Superior temporal gyrus (tissue), 1 donor: ENCODE measurements at regions not wholly inside any gene's neighbourhood (a gene's known extent, or its start where the extent isn't known, plus 50 kb on each side); places are given as distances from the start of the nearest gene placed in this dataset.
"Not testable (repeated sequence)": the region's sequence is repeated elsewhere in the genome, so short reads cannot be mapped to it uniquely, and the experiment has no call there.

ENCODE experiments used
- DNase-seq: peaks from one replicate; pipeline ENCODE4 v3.0.0-alpha.2; 2016; ENCODE audit errors: extremely low spot score

GRCh38 chr5:60084226-60084625 lies 190.7 kb upstream of the PDE4D start:
- no peak for DNase-seq

- DNase-seq, result no peak
These were observed 183.8 kb upstream of the PDE4D start for GRCh38 chr5:60077292-60077691.

- no peak for DNase-seq
These were observed 183.2 kb upstream of the PDE4D start for GRCh38 chr5:60076746-60077145.

- no peak for DNase-seq
These were observed 173.0 kb upstream of the PDE4D start for GRCh38 chr5:60066502-60066901.

- DNase-seq, result no peak
These were observed 166.9 kb upstream of the PDE4D start for GRCh38 chr5:60060389-60060788.

- no peak for DNase-seq
These were observed 162.7 kb upstream of the PDE4D start for GRCh38 chr5:60056191-60056590.

- DNase-seq, result no peak
These were observed 161.6 kb upstream of the PDE4D start for GRCh38 chr5:60055168-60055567.

- DNase-seq, result not testable (repeated sequence)
These were observed 148.6 kb upstream of the PDE4D start for GRCh38 chr5:60041996-60042664.

- DNase-seq, result not testable (repeated sequence)
These were observed 148.0 kb upstream of the PDE4D start for GRCh38 chr5:60041508-60041907.

GRCh38 chr5:60036192-60036938 lies 142.8 kb upstream of the PDE4D start:
- no peak for DNase-seq

- DNase-seq, result no peak
These were observed 132.6 kb upstream of the PDE4D start for GRCh38 chr5:60026161-60026560.

GRCh38 chr5:60024104-60024503 lies 130.6 kb upstream of the PDE4D start:
- no peak for DNase-seq

- DNase-seq, result no peak
These were observed 129.7 kb upstream of the PDE4D start for GRCh38 chr5:60023255-60023654.

GRCh38 chr5:60020457-60020856 lies 126.9 kb upstream of the PDE4D start:
- DNase-seq, result no peak

GRCh38 chr5:60018960-60019359 lies 125.4 kb upstream of the PDE4D start:
- not testable (repeated sequence) for DNase-seq

GRCh38 chr5:60018091-60018490 lies 124.6 kb upstream of the PDE4D start:
- DNase-seq, result no peak

GRCh38 chr5:60014331-60014730 lies 120.8 kb upstream of the PDE4D start:
- DNase-seq, result no peak

- no peak for DNase-seq
These were observed 117.3 kb upstream of the PDE4D start for GRCh38 chr5:60010853-60011252.

- DNase-seq, result no peak
These were observed 116.8 kb upstream of the PDE4D start for GRCh38 chr5:60010328-60010727.

- no peak for DNase-seq
These were observed 114.2 kb upstream of the PDE4D start for GRCh38 chr5:60007729-60008128.

GRCh38 chr5:59999056-59999455 lies 105.5 kb upstream of the PDE4D start:
- DNase-seq, result no peak

- DNase-seq, result peak; percentile 20
These were observed 98.7 kb upstream of the PDE4D start for GRCh38 chr5:59992206-59992605.

GRCh38 chr5:59988396-59988795 lies 94.9 kb upstream of the PDE4D start:
- DNase-seq, result no peak
